HCT116 (cell line): ENCODE measurements at regions not wholly inside any gene's neighbourhood (a gene's known extent, or its start where the extent isn't known, plus 50 kb on each side); places are given as distances from the start of the nearest gene placed in this dataset.

Source experiments
- ATAC-seq: fragments of 200-7000 bp; cut with Tn5 transposase; 2 replicates; pipeline ENCODE4 v1.9.1; 2020; ENCODE audit warnings: mild to moderate bottlenecking, moderate library complexity
- BruUV-seq: library from RNA; stranded (reverse); fragments of 400-500 nt; replicated peaks from 2 replicates; lab custom pipeline; 2021; lab: Mats Ljungman, UMichigan
- CTCF ChIA-PET: fragments of 300-600 bp; sonication (Branson Sonifier 250); formaldehyde crosslinking; loops from one replicate; lab custom pipeline; 2021; ENCODE audit warnings: antibody characterized with exemption; lab: Charles Lee
- POLR2A ChIA-PET: fragments of 300-600, 350-600 bp; sonication (Branson Sonifier 250); formaldehyde crosslinking; loops from one replicate; lab custom pipeline; 2021; ENCODE audit warnings: antibody characterized with exemption; lab: Charles Lee
- RAD21 ChIA-PET, 2 experiments: fragments of 300-600 bp; sonication (Branson Sonifier 250); formaldehyde crosslinking; loops; one replicate each; lab custom pipeline; 2023; ENCODE audit warnings: low total read pairs in 2 of 2; ENCODE audit not compliant: uncharacterized antibody in 2 of 2, unreplicated experiment in 2 of 2, low non-redundant PET in 1 of 2; lab: Charles Lee
- DNase-seq: peaks from one replicate; pipeline ENCODE4 v3.0.0-alpha.2; 2010; ENCODE audit warnings: low read depth, low spot score
- H2AFZ ChIP-seq: fragments of 200-600 bp; shearing (Covaris generic), sonication (generic); 2 replicates; pipeline ENCODE4 v1.6.1; 2017; ENCODE audit warnings: low read depth, mixed run types, mixed read lengths, antibody characterized with exemption, low read length; ENCODE audit not compliant: poor library complexity, severe bottlenecking
- H3K27ac ChIP-seq: 2 replicates; pipeline ENCODE4 v1.5.1; 2012; ENCODE audit warnings: low read depth, low read length
- H3K27me3 ChIP-seq: fragments of 200-600 bp; sonication (generic); 2 replicates; pipeline ENCODE4 v1.6.1; 2016; ENCODE audit warnings: mixed run types, low read length, mixed read lengths; ENCODE audit not compliant: insufficient read depth
- H3K36me3 ChIP-seq, 2 experiments: fragments of 200-500 bp in 1 of 2; fragments of 200-600 bp in 1 of 2; sonication (Bioruptor generic) in 1 of 2; sonication (generic) in 1 of 2; 2 replicates each; pipeline versions ENCODE4 v1.5.1 to v1.6.1; 2014 to 2016; ENCODE audit warnings: low read length in 2 of 2, inconsistent platforms in 1 of 2, mixed read lengths in 1 of 2, mixed run types in 1 of 2; ENCODE audit not compliant: insufficient read depth in 2 of 2, control insufficient read depth in 1 of 2
- H3K4me1 ChIP-seq, 2 experiments: fragments of 200-600 bp in 1 of 2; sonication (generic) in 1 of 2; 2 replicates each; pipeline versions ENCODE4 v1.5.1 to v1.6.1; 2012 to 2017; ENCODE audit warnings: low read length in 2 of 2, inconsistent platforms in 1 of 2, mild to moderate bottlenecking in 1 of 2, mixed read lengths in 1 of 2, mixed run types in 1 of 2, moderate library complexity in 1 of 2; ENCODE audit not compliant: insufficient read depth in 2 of 2, control insufficient read depth in 1 of 2
- H3K4me2 ChIP-seq: fragments of 200-600 bp; sonication (generic); 2 replicates; pipeline ENCODE4 v1.6.1; 2017; ENCODE audit warnings: mixed run types, low read length, mixed read lengths
- H3K4me3 ChIP-seq, 2 experiments: fragments of 200-600 bp in 1 of 2; sonication (generic) in 1 of 2; replicated peaks in 1 of 2; 2 replicates each; pipeline ENCODE4 v1.5.1; 2011 to 2016; ENCODE audit warnings: low read length in 2 of 2, control low read depth in 1 of 2, low read depth in 1 of 2, mild to moderate bottlenecking in 1 of 2, mixed read lengths in 1 of 2, mixed run types in 1 of 2
- H3K79me2 ChIP-seq: fragments of 200-600 bp; sonication (generic); 2 replicates; pipeline ENCODE4 v1.6.1; 2017; ENCODE audit warnings: mild to moderate bottlenecking, mixed run types, low read length, moderate library complexity, mixed read lengths; ENCODE audit not compliant: insufficient read depth
- H3K9ac ChIP-seq: fragments of 200-600 bp; sonication (generic); 2 replicates; pipeline ENCODE4 v1.6.1; 2016; ENCODE audit warnings: low read length, mixed read lengths
- H3K9me2 ChIP-seq: fragments of 200-600 bp; sonication (generic), shearing (Covaris generic); 2 replicates; pipeline ENCODE4 v1.6.1; 2017; ENCODE audit warnings: mixed run types, mild to moderate bottlenecking, moderate library complexity; ENCODE audit not compliant: insufficient read depth
- H3K9me3 ChIP-seq, 2 experiments: fragments of 200-500 bp in 1 of 2; fragments of 200-600 bp in 1 of 2; sonication (Bioruptor generic) in 1 of 2; sonication (generic) in 1 of 2; 2 replicates each; pipeline ENCODE4 v1.6.1; 2014 to 2017; ENCODE audit warnings: low read length in 2 of 2, mixed read lengths in 2 of 2, inconsistent platforms in 1 of 2, low read depth in 1 of 2, mild to moderate bottlenecking in 1 of 2, mixed run types in 1 of 2, moderate library complexity in 1 of 2; ENCODE audit not compliant: control insufficient read depth in 1 of 2, insufficient read depth in 1 of 2
- H4K20me1 ChIP-seq: fragments of 200-600 bp; sonication (generic), shearing (Covaris generic); 2 replicates; pipeline ENCODE4 v1.6.1; 2017; ENCODE audit warnings: mixed run types, mild to moderate bottlenecking, moderate library complexity; ENCODE audit not compliant: insufficient read depth
- ATF3 ChIP-seq: IDR thresholded peaks from 2 replicates; pipeline ENCODE4 v1.6.1; 2012
- FOSL1 ChIP-seq: IDR thresholded peaks from 2 replicates; pipeline ENCODE4 v1.6.1; 2012; ENCODE audit warnings: low read depth
- intact Hi-C: fragments of 100-400 bp; cut with micrococcal nuclease; formaldehyde crosslinking; loops from 2 replicates; pipeline ENCODE4 v1.10.0; 2022
- TF ChIP-seq, protein P1 (sequence below), 3 experiments: fragments of 200-600 bp in 1 of 3; sonication (generic) in 1 of 3; IDR thresholded peaks in 2 of 3; conservative IDR thresholded peaks in 1 of 3; 2 replicates each; pipeline ENCODE4 v1.5.1; 2012 to 2017; ENCODE audit warnings: low read depth in 2 of 3, low read length in 2 of 3, antibody characterized with exemption in 1 of 3, borderline replicate concordance in 1 of 3, control low read depth in 1 of 3, mild to moderate bottlenecking in 1 of 3, mixed read lengths in 1 of 3, mixed run types in 1 of 3, moderate library complexity in 1 of 3; ENCODE audit not compliant: insufficient read depth in 1 of 3

DNA sequence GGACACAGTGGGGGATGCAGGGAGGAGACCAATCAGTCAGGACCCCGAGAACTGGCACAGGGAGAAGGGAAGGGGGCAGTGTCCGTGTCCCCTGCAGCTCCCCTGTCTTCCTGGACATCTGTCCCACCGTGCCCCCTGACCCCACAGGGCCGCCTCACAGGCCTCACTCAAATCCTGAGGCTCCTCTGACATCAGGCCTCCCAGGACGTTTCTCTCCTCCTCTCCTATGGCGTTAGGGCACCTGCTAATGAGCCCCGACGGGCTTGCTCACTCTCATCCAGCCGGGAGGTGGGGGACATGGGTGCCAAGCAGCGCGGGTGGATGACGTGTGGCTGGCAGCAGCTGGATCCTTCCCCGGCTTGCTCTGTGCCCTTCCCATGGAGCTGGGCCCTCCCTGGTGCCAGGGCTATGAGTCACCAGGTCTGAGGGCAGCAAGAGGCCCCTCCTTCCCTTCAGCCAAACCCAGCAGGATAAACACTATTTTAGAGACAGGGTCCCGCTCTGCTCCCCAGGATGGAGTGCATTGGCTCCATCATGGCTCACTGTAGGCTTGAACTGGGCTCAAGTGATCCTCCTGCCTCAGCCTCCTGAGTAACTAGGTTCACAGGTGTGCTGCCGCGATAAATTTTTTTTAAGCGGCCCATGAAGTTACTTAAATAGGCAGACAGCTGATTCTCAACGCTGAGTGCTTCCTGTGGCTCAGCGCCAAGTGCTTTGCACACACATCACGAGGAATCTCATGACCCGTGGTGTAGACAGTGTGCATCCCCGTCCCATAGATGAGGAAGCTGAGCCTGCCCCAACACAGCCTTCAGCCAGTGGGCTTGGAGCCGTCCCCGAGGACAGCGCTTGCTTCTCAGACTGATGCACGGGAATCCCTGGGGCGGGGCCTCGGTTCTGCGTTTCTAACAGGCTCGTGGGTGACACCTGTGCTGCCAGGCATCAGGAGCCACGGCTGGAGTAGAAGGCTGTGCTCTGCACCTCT, 64.5 kb upstream of the HDAC4 start:
- no peak overlapping the region for H2AFZ ChIP-seq

More for the DNA sequence above, 64.5 kb upstream of the HDAC4 start:
- no peaks in the 10 kb centered on the region for H3K9me3 ChIP-seq
- H4K20me1 ChIP-seq = no peaks in the 10 kb centered on the region
- H3K9ac ChIP-seq = no peak overlapping the region
- peaks cover 10 to 11% of the 10 kb centered on the region in 2 experiments; a peak in 3 of 4 replicates for H3K4me1 ChIP-seq
- RAD21 ChIA-PET = no interaction called here
- peak; percentile 79 for ATAC-seq
- H3K4me2 ChIP-seq = peak overlapping the region; percentile 46
- no peak for TF ChIP-seq ATF3
- TF ChIP-seq, protein P1, sequence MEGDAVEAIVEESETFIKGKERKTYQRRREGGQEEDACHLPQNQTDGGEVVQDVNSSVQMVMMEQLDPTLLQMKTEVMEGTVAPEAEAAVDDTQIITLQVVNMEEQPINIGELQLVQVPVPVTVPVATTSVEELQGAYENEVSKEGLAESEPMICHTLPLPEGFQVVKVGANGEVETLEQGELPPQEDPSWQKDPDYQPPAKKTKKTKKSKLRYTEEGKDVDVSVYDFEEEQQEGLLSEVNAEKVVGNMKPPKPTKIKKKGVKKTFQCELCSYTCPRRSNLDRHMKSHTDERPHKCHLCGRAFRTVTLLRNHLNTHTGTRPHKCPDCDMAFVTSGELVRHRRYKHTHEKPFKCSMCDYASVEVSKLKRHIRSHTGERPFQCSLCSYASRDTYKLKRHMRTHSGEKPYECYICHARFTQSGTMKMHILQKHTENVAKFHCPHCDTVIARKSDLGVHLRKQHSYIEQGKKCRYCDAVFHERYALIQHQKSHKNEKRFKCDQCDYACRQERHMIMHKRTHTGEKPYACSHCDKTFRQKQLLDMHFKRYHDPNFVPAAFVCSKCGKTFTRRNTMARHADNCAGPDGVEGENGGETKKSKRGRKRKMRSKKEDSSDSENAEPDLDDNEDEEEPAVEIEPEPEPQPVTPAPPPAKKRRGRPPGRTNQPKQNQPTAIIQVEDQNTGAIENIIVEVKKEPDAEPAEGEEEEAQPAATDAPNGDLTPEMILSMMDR (IDR thresholded peaks at IDR 0.05 in 2 of 3, conservative IDR thresholded peaks at IDR 0.05 in 1 of 3; ENCODE audit: borderline replicate concordance in 1 of 3, insufficient read depth in 1 of 3, low read depth in 2 of 3, low read length in 2 of 3) = no peak
- TF ChIP-seq FOSL1 = peak; percentile 44; the same call in 1 of the 2 replicates
- H3K9me2 ChIP-seq = no peaks in the 10 kb centered on the region
- no peak overlapping the region for H3K4me3 ChIP-seq
- intact Hi-C loops = no loop called here
- no peak for DNase-seq
- POLR2A ChIA-PET = no interaction called here
- H3K27ac ChIP-seq = no peak overlapping the region; the same call in 1 of the 2 replicates
- H3K79me2 ChIP-seq = no peaks in the 10 kb centered on the region
- H3K36me3 ChIP-seq = no peaks in the 10 kb centered on the region
- CTCF ChIA-PET = no interaction called here
- no TSS peak for BruUV-seq
- H3K27me3 ChIP-seq = no peaks in the 10 kb centered on the region
